Progenitor cell of endocrine pancreas (in vitro differentiated cells): ENCODE measurements at regions not wholly inside any gene's neighbourhood (a gene's known extent, or its start where the extent isn't known, plus 50 kb on each side); places are given as distances from the start of the nearest gene placed in this dataset.

ENCODE experiments used
- DNase-seq: peaks from one replicate; pipeline ENCODE4 v3.0.0; 2021; ENCODE audit warnings: low spot score; ENCODE audit not compliant: unreplicated experiment
- H3K27ac Mint-ChIP-seq: 2 replicates; pipeline ENCODE4 v1.8.0; 2021; ENCODE audit warnings: mild to moderate bottlenecking, moderate library complexity, mixed read lengths
- H3K27me3 Mint-ChIP-seq: 2 replicates; pipeline ENCODE4 v1.8.0; 2021; ENCODE audit warnings: mixed read lengths
- H3K36me3 Mint-ChIP-seq: 2 replicates; pipeline ENCODE4 v1.8.0; 2022; ENCODE audit warnings: mixed read lengths; ENCODE audit not compliant: insufficient read depth
- H3K4me1 Mint-ChIP-seq: 2 replicates; pipeline ENCODE4 v1.8.0; 2021; ENCODE audit warnings: low read depth, mixed read lengths
- H3K4me3 Mint-ChIP-seq: 2 replicates; pipeline ENCODE4 v1.8.0; 2021; ENCODE audit warnings: low read depth, mild to moderate bottlenecking, moderate library complexity, mixed read lengths
- H3K9me3 Mint-ChIP-seq: 2 replicates; pipeline ENCODE4 v1.8.0; 2021; ENCODE audit warnings: low read depth, mixed read lengths
- CTCF ChIP-seq: fragments of 200-600 bp; sonication (generic); IDR thresholded peaks from one replicate; pipeline ENCODE4 v1.5.0; 2021; ENCODE audit warnings: antibody characterized with exemption, mild to moderate bottlenecking; ENCODE audit not compliant: unreplicated experiment

GRCh38 chr5:107251151-107251550 lies 419.6 kb downstream of the EFNA5 start:
- no peak for TF ChIP-seq CTCF
- DNase-seq: no peak
- Mint-ChIP-seq H3K27ac (no peak overlapping the region), H3K4me1 (peaks cover 10% of the 10 kb centered on the region), H3K9me3 (no peaks in the 10 kb centered on the region), H3K36me3 (no peaks in the 10 kb centered on the region), H3K27me3 (no peaks in the 10 kb centered on the region), H3K4me3 (no peak overlapping the region)

DNA sequence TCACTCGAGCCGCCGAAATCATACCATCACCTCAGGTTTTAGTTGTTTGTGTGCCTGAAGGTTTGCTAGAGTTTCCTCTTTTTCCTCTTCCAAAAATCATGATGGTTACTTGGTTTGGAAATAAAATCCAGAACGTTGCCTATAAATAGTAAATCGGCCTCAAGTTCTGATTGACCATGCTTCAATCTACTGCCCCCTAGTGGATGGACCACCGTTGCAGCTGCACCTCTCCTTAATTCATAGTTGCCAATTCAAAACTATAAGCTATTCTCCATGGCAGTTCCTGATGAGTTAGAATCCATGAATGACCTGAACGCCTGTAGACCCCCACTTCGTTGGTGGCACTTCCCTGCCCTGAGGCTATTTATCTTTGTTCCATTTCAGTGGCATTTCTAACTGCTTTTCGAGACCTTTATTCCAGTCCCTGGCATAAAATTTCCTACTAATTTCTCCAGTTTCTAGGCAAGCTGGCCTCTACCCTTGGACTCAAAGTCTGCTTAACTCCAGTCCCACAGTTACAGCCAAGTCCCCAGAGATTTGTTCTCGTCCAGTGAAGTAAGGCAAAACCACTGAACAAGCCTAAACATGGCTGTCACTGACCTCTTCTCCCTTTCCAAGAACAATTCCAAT lies 422.6 kb downstream of the EFNA5 start:
- Mint-ChIP-seq H3K4me1 (peaks cover 10% of the 10 kb centered on the region), H3K27me3 (no peaks in the 10 kb centered on the region), H3K4me3 (no peak overlapping the region), H3K9me3 (no peaks in the 10 kb centered on the region), H3K27ac (no peak overlapping the region), H3K36me3 (no peaks in the 10 kb centered on the region)
- peak; percentile 73 for TF ChIP-seq CTCF
- DNase-seq: peak; percentile 32

GRCh38 chr5:107247427-107247826 lies 423.3 kb downstream of the EFNA5 start:
- Mint-ChIP-seq H3K27ac (no peak overlapping the region), H3K9me3 (no peaks in the 10 kb centered on the region), H3K4me1 (peaks cover 10% of the 10 kb centered on the region), H3K4me3 (no peak overlapping the region), H3K27me3 (no peaks in the 10 kb centered on the region), H3K36me3 (no peaks in the 10 kb centered on the region)
- no peak for DNase-seq
- no peak for TF ChIP-seq CTCF

GRCh38 chr5:107243220-107243579 lies 427.5 kb downstream of the EFNA5 start:
- TF ChIP-seq CTCF: no peak
- no peaks in the 10 kb centered on the region for H3K36me3 Mint-ChIP-seq
- H3K27ac Mint-ChIP-seq: no peak overlapping the region
- no peak overlapping the region for H3K4me3 Mint-ChIP-seq
- DNase-seq: no peak
- H3K4me1 Mint-ChIP-seq: no peaks in the 10 kb centered on the region
- H3K27me3 Mint-ChIP-seq: no peaks in the 10 kb centered on the region
- no peaks in the 10 kb centered on the region for H3K9me3 Mint-ChIP-seq

- Mint-ChIP-seq H3K27ac (no peak overlapping the region), H3K4me3 (no peak overlapping the region), H3K4me1 (no peaks in the 10 kb centered on the region), H3K9me3 (no peaks in the 10 kb centered on the region), H3K36me3 (no peaks in the 10 kb centered on the region), H3K27me3 (no peaks in the 10 kb centered on the region)
- DNase-seq: no peak
- TF ChIP-seq CTCF: no peak
Observed at GRCh38 chr5:107242411-107243219, 428.1 kb downstream of the EFNA5 start.
